AG09309 (cell line): ENCODE measurements at regions not wholly inside any gene's neighbourhood (a gene's known extent, or its start where the extent isn't known, plus 50 kb on each side); places are given as distances from the start of the nearest gene placed in this dataset.

Experiments used
- DNase-seq: peaks from one replicate; pipeline ENCODE4 v3.0.0-alpha.2; 2010; ENCODE audit warnings: low read depth
- H3K4me3 ChIP-seq: 2 replicates; pipeline ENCODE4 v1.5.1; 2011; ENCODE audit warnings: mild to moderate bottlenecking, low read depth, low read length, moderate library complexity; ENCODE audit not compliant: control insufficient read depth
- TF ChIP-seq, protein P1 (sequence below): IDR thresholded peaks from 2 replicates; pipeline ENCODE4 v1.5.1; 2011; ENCODE audit warnings: mild to moderate bottlenecking, low read depth, low read length, inconsistent platforms; ENCODE audit not compliant: insufficient read depth, control insufficient read depth; ENCODE audit errors: missing control alignments

DNA sequence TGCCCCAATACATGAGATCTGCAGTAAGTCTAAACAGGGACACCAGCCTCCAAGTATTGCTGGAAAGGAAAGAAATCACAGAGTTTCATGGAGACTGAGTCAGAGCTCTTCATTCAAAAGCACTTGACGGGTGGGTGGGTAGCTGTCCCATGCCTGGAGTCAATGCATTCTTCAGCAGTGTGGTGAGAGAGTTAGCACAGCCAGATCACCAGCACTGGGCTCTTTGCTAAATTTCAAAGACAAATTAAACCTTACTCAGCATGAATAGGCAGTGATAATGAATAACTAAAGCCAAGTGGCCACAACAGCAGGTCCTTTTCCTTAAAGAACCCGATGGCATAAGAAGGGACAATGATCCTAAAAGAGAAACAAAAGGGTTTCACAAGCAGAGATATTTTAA is 192.4 kb downstream of the ACTL7B start:
- no peak overlapping the region for H3K4me3 ChIP-seq
- DNase-seq = no peak
- TF ChIP-seq, protein P1, sequence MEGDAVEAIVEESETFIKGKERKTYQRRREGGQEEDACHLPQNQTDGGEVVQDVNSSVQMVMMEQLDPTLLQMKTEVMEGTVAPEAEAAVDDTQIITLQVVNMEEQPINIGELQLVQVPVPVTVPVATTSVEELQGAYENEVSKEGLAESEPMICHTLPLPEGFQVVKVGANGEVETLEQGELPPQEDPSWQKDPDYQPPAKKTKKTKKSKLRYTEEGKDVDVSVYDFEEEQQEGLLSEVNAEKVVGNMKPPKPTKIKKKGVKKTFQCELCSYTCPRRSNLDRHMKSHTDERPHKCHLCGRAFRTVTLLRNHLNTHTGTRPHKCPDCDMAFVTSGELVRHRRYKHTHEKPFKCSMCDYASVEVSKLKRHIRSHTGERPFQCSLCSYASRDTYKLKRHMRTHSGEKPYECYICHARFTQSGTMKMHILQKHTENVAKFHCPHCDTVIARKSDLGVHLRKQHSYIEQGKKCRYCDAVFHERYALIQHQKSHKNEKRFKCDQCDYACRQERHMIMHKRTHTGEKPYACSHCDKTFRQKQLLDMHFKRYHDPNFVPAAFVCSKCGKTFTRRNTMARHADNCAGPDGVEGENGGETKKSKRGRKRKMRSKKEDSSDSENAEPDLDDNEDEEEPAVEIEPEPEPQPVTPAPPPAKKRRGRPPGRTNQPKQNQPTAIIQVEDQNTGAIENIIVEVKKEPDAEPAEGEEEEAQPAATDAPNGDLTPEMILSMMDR = no peak

DNA sequence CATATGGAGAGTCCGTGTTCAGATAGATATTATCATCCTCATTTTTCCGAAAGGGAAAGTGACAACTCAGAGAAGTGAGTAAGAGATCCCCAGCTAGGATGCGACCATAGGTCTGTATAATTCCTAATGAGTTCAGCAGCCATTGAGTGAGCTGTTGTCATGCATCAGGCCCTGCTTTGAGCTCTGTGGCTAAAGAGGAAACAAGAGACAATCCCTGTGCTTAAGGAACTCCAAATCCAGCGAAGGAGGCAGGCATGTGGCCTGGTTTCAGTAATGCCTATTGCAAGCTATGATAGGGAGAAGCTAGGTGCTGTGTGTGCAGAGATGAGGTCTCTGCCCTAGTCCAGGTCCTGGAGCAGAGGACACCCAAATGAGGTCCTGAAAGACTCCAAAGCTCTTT is 192.8 kb downstream of the ACTL7B start:
- no peak overlapping the region for H3K4me3 ChIP-seq
- DNase-seq = no peak
- TF ChIP-seq, protein P1 = no peak

DNA sequence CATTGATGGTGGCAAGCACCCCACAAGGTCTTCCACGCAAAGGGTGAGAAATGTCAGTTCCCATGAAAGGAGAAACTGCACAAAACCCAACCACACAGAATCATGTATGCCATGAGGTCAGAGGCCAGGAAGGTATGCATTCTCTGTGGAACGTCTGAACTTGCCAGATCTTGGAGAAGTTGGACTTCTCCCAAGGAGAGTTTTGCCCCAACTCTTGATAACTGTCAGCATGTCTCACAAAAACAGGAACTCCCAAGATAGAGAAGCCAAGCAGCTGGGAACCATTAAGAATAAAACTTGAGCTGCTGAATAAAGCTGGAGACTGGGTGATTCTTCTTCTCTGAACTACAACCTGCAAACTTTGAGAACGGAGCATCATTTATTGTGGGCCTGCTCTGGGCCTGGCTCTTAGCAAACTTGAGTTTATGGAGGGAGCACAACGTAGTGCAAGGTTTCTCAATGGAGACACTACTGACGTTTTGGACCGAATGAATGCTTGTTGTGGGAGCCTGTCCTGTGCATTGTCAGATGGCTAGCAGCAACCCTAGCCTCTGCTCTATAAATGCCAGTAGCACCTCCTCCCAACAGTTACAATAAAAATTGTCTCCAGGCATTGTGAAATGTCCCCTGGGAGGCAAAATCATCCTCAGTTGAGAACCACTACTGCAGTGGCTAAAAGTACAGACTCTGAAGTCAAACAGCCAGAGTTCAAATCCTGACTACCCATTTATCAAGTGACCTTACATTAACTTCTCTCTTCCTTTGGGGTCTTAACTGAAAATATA is 193.5 kb downstream of the ACTL7B start:
- no peak for DNase-seq
- H3K4me3 ChIP-seq = no peak overlapping the region
- TF ChIP-seq, protein P1 = no peak

DNA sequence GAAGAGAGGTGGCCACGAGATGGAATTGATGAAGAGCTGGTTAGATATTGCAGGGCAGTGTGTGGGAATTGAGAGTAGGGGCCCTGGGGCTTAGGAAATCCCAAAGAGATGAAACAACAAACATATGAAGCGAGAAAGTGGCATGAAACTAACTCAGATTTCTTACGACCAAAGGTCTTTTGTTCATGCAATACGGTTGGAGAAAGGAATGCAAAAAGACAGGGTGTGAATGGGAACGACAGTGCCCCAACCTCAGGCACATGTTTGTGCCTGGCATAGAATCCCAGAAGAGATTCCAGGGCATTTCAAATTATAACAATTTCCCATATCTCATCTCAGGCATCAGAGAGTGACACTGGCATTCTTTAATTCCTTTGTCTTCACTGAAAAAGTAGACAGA is 199.2 kb downstream of the ACTL7B start:
- TF ChIP-seq, protein P1 = no peak
- H3K4me3 ChIP-seq = no peak overlapping the region

DNA sequence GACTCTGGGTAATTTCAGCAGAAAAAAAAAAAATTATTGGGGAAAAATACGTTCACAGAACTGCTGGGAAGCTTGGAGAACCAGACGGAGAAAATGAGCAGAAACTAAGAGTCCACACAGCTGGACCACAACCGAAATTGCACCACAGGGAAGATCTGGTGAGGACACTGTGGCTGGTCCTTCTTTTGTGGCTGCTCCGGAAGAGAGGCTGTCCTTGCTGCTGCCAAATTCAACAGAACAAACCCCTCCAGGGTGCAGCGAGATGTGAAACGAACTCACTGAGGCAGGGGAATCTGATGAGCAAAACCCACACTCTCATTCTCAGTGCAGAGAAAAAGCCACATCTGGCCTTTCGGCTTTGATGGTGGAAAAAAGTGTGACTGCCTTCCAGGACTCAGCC is 200.0 kb downstream of the ACTL7B start:
- H3K4me3 ChIP-seq = no peak overlapping the region
- no peak for DNase-seq
- TF ChIP-seq, protein P1 = no peak

More for the DNA sequence above, 199.2 kb downstream of the ACTL7B start:
- no peak for DNase-seq

DNA sequence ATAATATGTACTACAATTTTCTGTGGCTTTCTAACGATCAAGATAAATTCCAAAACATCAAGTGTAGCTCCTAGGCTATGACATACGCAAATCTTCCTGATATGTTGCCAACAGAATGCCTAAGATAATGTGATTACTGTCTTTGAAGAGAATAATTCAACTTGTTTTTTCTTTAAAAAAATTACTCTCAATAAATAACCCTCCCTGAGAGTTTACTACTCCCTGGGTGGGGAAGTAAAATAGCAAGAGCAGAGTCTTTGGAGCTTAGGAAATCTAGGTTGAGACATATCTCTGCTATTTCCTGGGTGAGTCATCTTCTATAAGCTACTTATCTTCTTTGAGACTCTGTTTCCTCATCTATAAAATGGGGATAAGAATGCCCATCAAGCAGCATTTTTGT is 201.2 kb downstream of the ACTL7B start:
- no peak for DNase-seq
- no peak overlapping the region for H3K4me3 ChIP-seq
- TF ChIP-seq, protein P1 = no peak
